ENCODE measurements at regions not wholly inside any gene's neighbourhood (a gene's known extent, or its start where the extent isn't known, plus 50 kb on each side); places are given as distances from the start of the nearest gene placed in this dataset.

- TF ChIP-seq, protein P1, sequence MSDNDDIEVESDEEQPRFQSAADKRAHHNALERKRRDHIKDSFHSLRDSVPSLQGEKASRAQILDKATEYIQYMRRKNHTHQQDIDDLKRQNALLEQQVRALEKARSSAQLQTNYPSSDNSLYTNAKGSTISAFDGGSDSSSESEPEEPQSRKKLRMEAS (IDR thresholded peaks at IDR 0.05; ENCODE audit: low read depth) = no peak
- TF ChIP-seq, protein P2, sequence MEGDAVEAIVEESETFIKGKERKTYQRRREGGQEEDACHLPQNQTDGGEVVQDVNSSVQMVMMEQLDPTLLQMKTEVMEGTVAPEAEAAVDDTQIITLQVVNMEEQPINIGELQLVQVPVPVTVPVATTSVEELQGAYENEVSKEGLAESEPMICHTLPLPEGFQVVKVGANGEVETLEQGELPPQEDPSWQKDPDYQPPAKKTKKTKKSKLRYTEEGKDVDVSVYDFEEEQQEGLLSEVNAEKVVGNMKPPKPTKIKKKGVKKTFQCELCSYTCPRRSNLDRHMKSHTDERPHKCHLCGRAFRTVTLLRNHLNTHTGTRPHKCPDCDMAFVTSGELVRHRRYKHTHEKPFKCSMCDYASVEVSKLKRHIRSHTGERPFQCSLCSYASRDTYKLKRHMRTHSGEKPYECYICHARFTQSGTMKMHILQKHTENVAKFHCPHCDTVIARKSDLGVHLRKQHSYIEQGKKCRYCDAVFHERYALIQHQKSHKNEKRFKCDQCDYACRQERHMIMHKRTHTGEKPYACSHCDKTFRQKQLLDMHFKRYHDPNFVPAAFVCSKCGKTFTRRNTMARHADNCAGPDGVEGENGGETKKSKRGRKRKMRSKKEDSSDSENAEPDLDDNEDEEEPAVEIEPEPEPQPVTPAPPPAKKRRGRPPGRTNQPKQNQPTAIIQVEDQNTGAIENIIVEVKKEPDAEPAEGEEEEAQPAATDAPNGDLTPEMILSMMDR (IDR thresholded peaks at IDR 0.05) = no peak
- TF ChIP-seq RCOR1 (IDR thresholded peaks at IDR 0.05; ENCODE audit: low read length) (no peak), RFX5 (IDR thresholded peaks at IDR 0.05; ENCODE audit: low read length) (no peak), POLR2AphosphoS5 (IDR thresholded peaks at IDR 0.05; ENCODE audit: low read depth, low read length) (no peak)
These were observed 91.5 kb upstream of the CDH9 start for GRCh38 chr5:27129926-27130325.

All from SK-N-SH (cell line).